ENCODE measurements at regions not wholly inside any gene's neighbourhood (a gene's known extent, or its start where the extent isn't known, plus 50 kb on each side); places are given as distances from the start of the nearest gene placed in this dataset.
"Not testable (repeated sequence)": the region's sequence is repeated elsewhere in the genome, so short reads cannot be mapped to it uniquely, and the experiment has no call there.

- H3K27me3 ChIP-seq (replicated peaks; ENCODE audit: insufficient read depth), result peaks cover 3% of the 10 kb centered on the region
- DNase-seq (ENCODE audit: low spot score), result no peak
- H3K27ac ChIP-seq, result no peak overlapping the region
- no peak overlapping the region for H3K4me3 ChIP-seq
- 74% methylated on average over 2 of the region's 2 CpGs for WGBS
- H3K4me1 ChIP-seq (replicated peaks), result no peaks in the 10 kb centered on the region
- no peaks in the 10 kb centered on the region for H3K9me3 ChIP-seq
- H3K36me3 ChIP-seq, result no peaks in the 10 kb centered on the region
- intact Hi-C loops (cut with DNase I), result no loop called here
- TF ChIP-seq POLR2AphosphoS5 (IDR thresholded peaks at IDR 0.05), result no peak
These were observed 281.0 kb upstream of the FOXF1 start for GRCh38 chr16:86229283-86229682.

DNA sequence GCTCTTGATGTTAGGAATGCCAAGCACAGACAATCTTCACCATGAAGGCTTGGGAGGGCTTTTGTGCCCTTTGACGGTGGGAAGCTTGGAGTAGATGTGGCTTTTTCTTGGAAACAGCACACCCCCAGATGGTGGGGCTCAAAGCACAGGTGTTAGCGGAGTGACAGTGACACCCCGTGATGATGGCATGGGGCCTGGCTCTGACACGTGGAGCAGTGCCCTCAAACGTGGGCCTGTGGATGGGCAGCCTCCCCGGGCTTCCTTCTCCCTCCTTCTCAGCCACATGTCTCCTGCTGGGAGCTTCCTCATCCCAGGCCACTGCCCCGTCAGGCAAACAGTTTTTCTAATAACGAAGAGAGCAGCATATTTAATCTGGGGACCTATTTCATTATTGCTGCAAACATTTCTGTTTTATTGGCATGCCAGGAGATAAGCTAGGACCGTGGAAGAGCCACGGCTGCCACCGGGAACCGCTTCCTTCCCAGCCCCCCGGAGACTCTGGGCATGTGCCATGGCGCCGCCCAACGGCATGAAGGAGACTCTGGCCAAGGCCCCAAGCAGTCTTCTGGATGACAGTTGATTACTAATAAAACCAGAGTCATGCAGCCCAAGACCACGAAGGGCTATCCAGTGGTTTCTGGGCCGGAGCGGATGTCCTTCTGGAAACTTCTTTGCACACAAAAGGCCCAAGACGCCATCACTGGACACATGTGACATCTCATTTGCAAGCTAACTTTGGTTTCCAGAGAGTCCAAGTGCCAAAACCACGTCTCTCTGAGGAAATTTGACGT, 280.3 kb upstream of the FOXF1 start:
- intact Hi-C loops (cut with DNase I), result no loop called here
- Histone ChIP-seq H3K9me3 (no peaks in the 10 kb centered on the region), H3K27ac (no peak overlapping the region), H3K27me3 (replicated peaks; ENCODE audit: insufficient read depth) (peaks cover 3% of the 10 kb centered on the region), H3K4me3 (no peak overlapping the region), H3K4me1 (replicated peaks) (no peaks in the 10 kb centered on the region), H3K36me3 (no peaks in the 10 kb centered on the region)
- no peak for DNase-seq (ENCODE audit: low spot score)
- TF ChIP-seq CTCF (IDR thresholded peaks at IDR 0.05) (no peak), POLR2A (IDR thresholded peaks at IDR 0.05) (no peak), POLR2AphosphoS5 (IDR thresholded peaks at IDR 0.05) (no peak)
- 69% methylated on average over 22 of the region's 22 CpGs for WGBS

- no peak for DNase-seq (ENCODE audit: low spot score)
- 62% methylated on average over 11 of the region's 11 CpGs for WGBS
- H3K36me3 ChIP-seq, result no peaks in the 10 kb centered on the region
- no peak overlapping the region for H3K27ac ChIP-seq
- no peaks in the 10 kb centered on the region for H3K9me3 ChIP-seq
- no peak for TF ChIP-seq POLR2A (IDR thresholded peaks at IDR 0.05)
- no peak overlapping the region for H3K4me3 ChIP-seq
- H3K4me1 ChIP-seq (replicated peaks), result no peaks in the 10 kb centered on the region
- intact Hi-C loops (cut with DNase I), result no loop called here
- peaks cover 3% of the 10 kb centered on the region for H3K27me3 ChIP-seq (replicated peaks; ENCODE audit: insufficient read depth)
These were observed 278.9 kb upstream of the FOXF1 start for GRCh38 chr16:86231321-86231995.

GRCh38 chr16:86231996-86232350, 278.4 kb upstream of the FOXF1 start:
- intact Hi-C loops (cut with DNase I), result no loop called here
- H3K27ac ChIP-seq, result no peak overlapping the region

DNA sequence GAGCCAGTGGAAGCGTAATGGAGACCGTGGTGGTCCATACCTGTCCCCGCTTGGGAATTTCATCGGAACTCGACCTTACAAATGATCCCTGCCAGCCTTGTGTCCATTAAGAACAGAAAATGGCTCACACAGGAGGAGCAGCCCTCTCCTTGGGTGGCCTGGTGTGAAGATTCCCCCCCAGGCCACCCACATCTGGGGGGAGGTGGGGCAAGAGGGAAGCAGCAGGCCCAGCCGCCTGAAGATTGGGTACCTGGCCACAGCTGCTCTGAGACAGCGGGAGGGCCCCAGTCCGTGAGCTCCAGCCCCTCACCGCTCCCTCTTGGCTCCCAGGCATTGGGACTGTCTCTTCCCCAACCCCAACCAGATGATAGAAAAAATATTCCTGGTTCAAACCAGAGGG, 277.8 kb upstream of the FOXF1 start:
- TF ChIP-seq POLR2AphosphoS5 (IDR thresholded peaks at IDR 0.05), result no peak
- no peak for DNase-seq (ENCODE audit: low spot score)

More at GRCh38 chr16:86231996-86232350, 278.4 kb upstream of the FOXF1 start:
- H3K9me3 ChIP-seq, result no peaks in the 10 kb centered on the region
- DNase-seq (ENCODE audit: low spot score), result no peak
- no peaks in the 10 kb centered on the region for H3K36me3 ChIP-seq
- peaks cover 3% of the 10 kb centered on the region for H3K27me3 ChIP-seq (replicated peaks; ENCODE audit: insufficient read depth)
- TF ChIP-seq POLR2AphosphoS5 (IDR thresholded peaks at IDR 0.05), result no peak
- no peak for TF ChIP-seq POLR2A (IDR thresholded peaks at IDR 0.05)
- no peak for TF ChIP-seq CTCF (IDR thresholded peaks at IDR 0.05)
- 87% methylated on average over 9 of the region's 9 CpGs for WGBS
- no peak overlapping the region for H3K4me3 ChIP-seq
- H3K4me1 ChIP-seq (replicated peaks), result no peaks in the 10 kb centered on the region

DNA sequence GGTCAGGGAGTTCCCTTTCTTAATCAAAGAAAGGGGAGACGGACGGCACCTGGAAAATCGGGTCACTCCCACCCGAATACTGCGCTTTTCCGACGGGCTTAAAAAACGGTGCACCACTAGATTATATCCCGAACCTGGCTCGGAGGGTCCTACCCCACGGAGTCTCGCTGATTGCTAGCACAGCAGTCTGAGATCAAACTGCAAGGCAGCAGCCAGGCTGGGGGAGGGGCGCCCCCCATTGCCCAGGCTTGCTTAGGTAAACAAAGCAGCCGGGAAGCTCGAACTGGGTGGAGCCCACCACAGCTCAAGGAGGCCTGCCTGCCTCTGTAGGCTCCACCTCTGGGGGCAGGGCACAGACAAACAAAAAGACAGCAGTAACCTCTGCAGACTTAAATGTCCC, 276.8 kb upstream of the FOXF1 start:
- H3K27me3 ChIP-seq (replicated peaks; ENCODE audit: insufficient read depth); DNase-seq (ENCODE audit: low spot score); intact Hi-C loops (cut with DNase I); H3K36me3 ChIP-seq; H3K27ac ChIP-seq; H3K4me1 ChIP-seq (replicated peaks); H3K4me3 ChIP-seq; H3K9me3 ChIP-seq: not testable (repeated sequence)
- 64% methylated on average over 15 of the region's 15 CpGs for WGBS

More for the DNA sequence above, 277.8 kb upstream of the FOXF1 start:
- Histone ChIP-seq H3K4me3 (no peak overlapping the region), H3K36me3 (no peaks in the 10 kb centered on the region), H3K27me3 (replicated peaks; ENCODE audit: insufficient read depth) (no peaks in the 10 kb centered on the region), H3K4me1 (replicated peaks) (no peaks in the 10 kb centered on the region), H3K27ac (no peak overlapping the region), H3K9me3 (no peaks in the 10 kb centered on the region)
- 95% methylated on average over 9 of the region's 9 CpGs for WGBS
- intact Hi-C loops (cut with DNase I), result no loop called here

DNA sequence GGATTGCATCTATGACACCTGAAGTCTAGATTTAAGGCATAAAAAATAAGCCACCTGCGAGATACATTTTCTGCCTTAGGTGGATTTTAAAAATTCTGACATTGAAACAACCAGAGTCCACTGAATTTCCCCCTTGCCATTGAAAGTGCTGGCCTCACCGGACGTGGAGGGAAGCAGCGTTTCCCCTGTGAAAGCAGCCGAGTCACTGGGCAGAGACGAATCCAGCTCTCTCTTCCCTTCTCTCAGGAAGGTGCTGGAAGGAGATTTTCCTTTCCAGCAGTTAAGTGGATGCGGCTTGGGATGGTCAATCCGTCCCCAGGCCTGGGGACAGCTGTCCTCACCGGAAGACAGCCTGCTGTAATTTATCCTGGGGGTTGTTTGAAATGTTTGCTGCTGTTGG, 270.9 kb upstream of the FOXF1 start:
- peaks cover 3% of the 10 kb centered on the region for H3K27me3 ChIP-seq (replicated peaks; ENCODE audit: insufficient read depth)
- H3K9me3 ChIP-seq, result no peaks in the 10 kb centered on the region
- no peak for TF ChIP-seq CTCF (IDR thresholded peaks at IDR 0.05)
- TF ChIP-seq POLR2AphosphoS5 (IDR thresholded peaks at IDR 0.05), result no peak
- TF ChIP-seq POLR2A (IDR thresholded peaks at IDR 0.05), result no peak
- no peak for DNase-seq (ENCODE audit: low spot score)
- H3K27ac ChIP-seq, result no peak overlapping the region
- intact Hi-C loops (cut with DNase I), result no loop called here
- no peaks in the 10 kb centered on the region for H3K4me1 ChIP-seq (replicated peaks)
- no peaks in the 10 kb centered on the region for H3K36me3 ChIP-seq
- 38% methylated on average over 9 of the region's 9 CpGs for WGBS
- H3K4me3 ChIP-seq, result no peak overlapping the region
